BJ (cell line): ENCODE measurements at regions not wholly inside any gene's neighbourhood (a gene's known extent, or its start where the extent isn't known, plus 50 kb on each side); places are given as distances from the start of the nearest gene placed in this dataset.
"Not testable (repeated sequence)": the region's sequence is repeated elsewhere in the genome, so short reads cannot be mapped to it uniquely, and the experiment has no call there.

Source experiments
- CTCF ChIA-PET: fragments of 350-600 bp; formaldehyde crosslinking; extraction: SDS; loops from one replicate; lab custom pipeline; 2021; ENCODE audit warnings: antibody characterized with exemption, inconsistent platforms; lab: Yijun Ruan, JAX
- POLR2A ChIA-PET: fragments of 300-600 bp; sonication (Branson Sonifier 250); formaldehyde crosslinking; extraction: SDS; loops from one replicate; lab custom pipeline; 2021; ENCODE audit warnings: antibody characterized with exemption; lab: Charles Lee
- DNase-seq: peaks from one replicate; pipeline ENCODE4 v3.0.0-alpha.2; 2011; ENCODE audit warnings: low read depth
- H3K27me3 ChIP-seq: 2 replicates; pipeline ENCODE4 v1.6.0; 2011; ENCODE audit warnings: low read length; ENCODE audit not compliant: control insufficient read depth, insufficient read depth
- H3K36me3 ChIP-seq: 2 replicates; pipeline ENCODE4 v1.5.1; 2011; ENCODE audit warnings: low read length; ENCODE audit not compliant: control insufficient read depth, insufficient read depth
- H3K4me3 ChIP-seq: 2 replicates; pipeline ENCODE4 v1.5.1; 2011; ENCODE audit warnings: low read depth, mild to moderate bottlenecking, control low read depth, low read length
- TF ChIP-seq, protein P1 (sequence below): IDR thresholded peaks from 2 replicates; pipeline ENCODE4 v1.5.1; 2011; ENCODE audit warnings: low read depth, mild to moderate bottlenecking, control low read depth, inconsistent platforms, low read length, moderate library complexity; ENCODE audit not compliant: insufficient read depth

DNA sequence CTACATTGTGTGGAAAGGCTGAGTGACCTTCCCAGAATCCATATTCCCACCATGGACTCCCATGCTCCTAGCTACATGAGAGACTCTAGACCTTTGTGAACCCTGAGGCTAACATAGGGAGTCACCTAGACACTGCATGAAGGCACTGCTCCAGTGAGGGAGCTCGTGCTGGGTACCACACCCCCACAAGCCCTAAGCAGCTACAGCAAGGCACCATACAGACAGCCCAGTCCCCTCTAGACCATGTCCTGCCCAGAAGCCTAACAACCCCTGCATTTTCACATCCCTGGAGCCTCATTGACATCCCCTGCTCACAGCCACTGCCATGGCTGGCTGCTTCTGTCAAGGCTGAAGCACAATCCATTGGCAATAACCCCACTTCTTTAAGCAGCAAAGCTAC lies 176.5 kb upstream of the CTNND2 start:
- TF ChIP-seq, protein P1, sequence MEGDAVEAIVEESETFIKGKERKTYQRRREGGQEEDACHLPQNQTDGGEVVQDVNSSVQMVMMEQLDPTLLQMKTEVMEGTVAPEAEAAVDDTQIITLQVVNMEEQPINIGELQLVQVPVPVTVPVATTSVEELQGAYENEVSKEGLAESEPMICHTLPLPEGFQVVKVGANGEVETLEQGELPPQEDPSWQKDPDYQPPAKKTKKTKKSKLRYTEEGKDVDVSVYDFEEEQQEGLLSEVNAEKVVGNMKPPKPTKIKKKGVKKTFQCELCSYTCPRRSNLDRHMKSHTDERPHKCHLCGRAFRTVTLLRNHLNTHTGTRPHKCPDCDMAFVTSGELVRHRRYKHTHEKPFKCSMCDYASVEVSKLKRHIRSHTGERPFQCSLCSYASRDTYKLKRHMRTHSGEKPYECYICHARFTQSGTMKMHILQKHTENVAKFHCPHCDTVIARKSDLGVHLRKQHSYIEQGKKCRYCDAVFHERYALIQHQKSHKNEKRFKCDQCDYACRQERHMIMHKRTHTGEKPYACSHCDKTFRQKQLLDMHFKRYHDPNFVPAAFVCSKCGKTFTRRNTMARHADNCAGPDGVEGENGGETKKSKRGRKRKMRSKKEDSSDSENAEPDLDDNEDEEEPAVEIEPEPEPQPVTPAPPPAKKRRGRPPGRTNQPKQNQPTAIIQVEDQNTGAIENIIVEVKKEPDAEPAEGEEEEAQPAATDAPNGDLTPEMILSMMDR, result no peak
- Histone ChIP-seq H3K27me3 (no peaks in the 10 kb centered on the region), H3K4me3 (no peak overlapping the region), H3K36me3 (no peaks in the 10 kb centered on the region)
- ChIA-PET POLR2A (no interaction called here), CTCF (no interaction called here)
- DNase-seq, result no peak

DNA sequence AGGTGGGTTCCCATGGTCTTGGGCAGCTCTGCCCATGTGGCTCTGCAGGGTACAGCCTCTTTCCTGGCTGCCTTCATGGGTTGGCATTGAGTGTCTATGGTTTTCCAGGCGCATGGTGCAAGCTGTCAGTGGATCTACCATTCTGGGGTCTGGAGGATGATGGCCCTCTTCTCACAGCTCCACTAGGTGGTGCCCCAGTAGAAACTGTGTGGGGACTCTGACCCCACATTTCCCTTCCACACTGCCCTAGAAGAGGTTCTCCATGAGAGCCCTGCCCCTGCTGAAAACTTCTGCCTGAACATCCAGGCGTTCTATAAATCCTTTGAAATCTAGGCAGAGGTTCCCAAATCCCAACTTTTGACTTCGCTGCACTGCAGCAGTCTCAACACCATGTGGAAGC lies 174.0 kb upstream of the CTNND2 start:
- H3K36me3 ChIP-seq, DNase-seq, H3K27me3 ChIP-seq, H3K4me3 ChIP-seq, CTCF ChIA-PET, POLR2A ChIA-PET: not testable (repeated sequence)

GRCh38 chr5:12073426-12073825 lies 169.2 kb upstream of the CTNND2 start:
- Histone ChIP-seq H3K4me3 (no peak overlapping the region), H3K27me3 (no peaks in the 10 kb centered on the region), H3K36me3 (no peaks in the 10 kb centered on the region)
- POLR2A ChIA-PET, result no interaction called here
- no peak for DNase-seq
- TF ChIP-seq, protein P1, result no peak
- CTCF ChIA-PET, result no interaction called here

DNA sequence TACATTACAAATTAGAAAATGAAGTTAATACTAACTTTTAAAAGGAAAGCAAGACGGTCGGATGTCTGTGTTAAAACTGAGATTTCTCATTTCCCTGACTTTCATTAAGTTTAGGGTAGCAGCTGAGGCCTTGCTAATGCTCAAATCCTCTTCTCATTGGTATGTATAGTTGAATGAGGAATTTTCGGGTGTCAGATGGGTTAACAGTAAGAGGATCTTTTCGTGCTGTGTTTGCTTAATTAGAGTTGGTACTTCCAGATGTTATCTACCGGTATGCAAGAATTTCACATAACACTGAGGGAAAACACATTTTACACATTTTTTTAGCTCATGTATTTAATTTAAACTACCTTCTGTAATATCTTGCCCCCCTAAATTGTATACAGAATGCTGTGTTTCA lies 168.2 kb upstream of the CTNND2 start:
- CTCF ChIA-PET, result no interaction called here
- Histone ChIP-seq H3K4me3 (no peak overlapping the region), H3K27me3 (no peaks in the 10 kb centered on the region), H3K36me3 (no peaks in the 10 kb centered on the region)
- TF ChIP-seq, protein P1, result no peak
- no peak for DNase-seq
- POLR2A ChIA-PET, result interaction anchor here (0.5 kb wide), 1 partner anchor 338 kb away, joined by 6 read pairs; no protein-coding TSS in a partner anchor

DNA sequence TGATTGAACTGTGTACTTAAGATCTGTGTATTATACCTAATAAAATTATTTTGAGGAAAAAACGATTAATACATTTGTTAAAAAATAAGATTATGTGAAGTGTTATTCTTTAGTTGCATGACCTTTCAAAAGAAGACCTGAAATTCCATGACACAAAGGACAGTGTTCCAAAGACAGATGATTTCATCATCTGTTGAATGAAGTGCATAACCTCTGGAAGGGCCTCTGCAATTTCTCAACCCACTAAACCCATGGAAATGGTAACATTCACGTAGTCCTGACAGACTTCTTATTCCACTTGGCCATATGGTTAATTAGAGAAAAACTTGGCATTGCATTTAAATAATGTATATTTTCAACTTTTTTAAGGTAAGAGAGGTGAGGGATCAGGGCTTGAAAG lies 167.2 kb upstream of the CTNND2 start:
- DNase-seq, result no peak
- Histone ChIP-seq H3K27me3 (no peaks in the 10 kb centered on the region), H3K36me3 (no peaks in the 10 kb centered on the region), H3K4me3 (no peak overlapping the region)
- TF ChIP-seq, protein P1, result no peak
- ChIA-PET CTCF (interaction anchor here (1.3 kb wide), 1 partner anchor 10 kb away, joined by 3 read pairs; no protein-coding TSS in a partner anchor), POLR2A (no interaction called here)

GRCh38 chr5:12023614-12024241 lies 119.5 kb upstream of the CTNND2 start:
- no peaks in the 10 kb centered on the region for H3K36me3 ChIP-seq
- CTCF ChIA-PET, result interaction anchor here (1.0 to 1.9 kb wide), 5 partner anchors 11 to 1572 kb away, joined by 3 to 6 read pairs (median 5); no protein-coding TSS in a partner anchor
- POLR2A ChIA-PET, result no interaction called here
- H3K27me3 ChIP-seq, result no peaks in the 10 kb centered on the region
- no peak overlapping the region for H3K4me3 ChIP-seq
- DNase-seq, result no peak
- TF ChIP-seq, protein P1, result peak; percentile 51
